ENCODE measurements at regions not wholly inside any gene's neighbourhood (a gene's known extent, or its start where the extent isn't known, plus 50 kb on each side); places are given as distances from the start of the nearest gene placed in this dataset.

DNA sequence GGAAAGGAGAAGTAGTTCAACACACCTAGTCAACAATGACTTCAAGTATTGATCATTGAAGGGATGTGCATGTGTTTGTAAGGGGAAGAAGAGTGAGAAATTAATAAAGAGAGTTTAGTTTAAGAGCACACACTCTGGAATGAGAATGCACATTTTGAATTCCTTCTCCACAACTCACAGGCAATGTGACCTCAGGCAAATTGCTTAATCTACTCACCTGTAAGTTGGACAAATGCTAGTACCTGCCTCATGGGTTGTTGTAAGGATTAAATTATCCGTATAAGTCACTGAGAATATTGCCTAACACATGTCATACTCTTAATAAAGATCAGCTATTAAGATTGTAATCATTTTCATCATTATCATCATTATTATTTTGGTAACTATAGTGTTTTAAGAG lies 204.0 kb upstream of the NFIA start:
- Histone ChIP-seq H3K36me3 (replicated peaks in 1 of 2; ENCODE audit: control insufficient read depth in 1 of 2, insufficient read depth in 2 of 2, low read length in 2 of 2) (no peaks in the 10 kb centered on the region), H3K4me3 (replicated peaks in 1 of 3; ENCODE audit: low read depth in 2 of 3, low read length in 3 of 3) (no peak overlapping the region)

DNA sequence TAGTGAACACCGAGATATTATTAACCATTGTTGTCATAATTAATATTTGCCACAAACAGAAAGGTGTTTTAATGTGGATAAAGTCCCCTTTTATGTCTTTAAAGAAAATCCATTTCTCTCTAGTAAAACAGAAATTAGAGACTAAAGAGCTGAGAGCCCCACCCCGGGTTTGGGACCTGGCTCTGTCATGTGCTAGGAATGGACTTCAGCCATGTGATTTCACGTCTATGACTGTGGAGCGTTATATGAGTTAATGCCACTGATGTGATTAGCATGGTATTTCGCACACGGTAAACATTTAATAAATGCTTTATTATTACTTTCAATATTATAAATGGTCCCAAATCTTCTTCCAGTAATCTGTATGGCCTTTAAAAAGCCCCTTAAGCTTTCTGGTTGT lies 205.0 kb upstream of the NFIA start:
- H3K4me1 ChIP-seq (ENCODE audit: control insufficient read depth in 1 of 2, insufficient read depth in 2 of 2, low read length in 2 of 2): no peaks in the 10 kb centered on the region
- H3K27me3 ChIP-seq (ENCODE audit: control insufficient read depth in 2 of 2, insufficient read depth in 2 of 2, low read length in 2 of 2): no peaks in the 10 kb centered on the region
- H4K20me1 ChIP-seq (ENCODE audit: insufficient read depth, low read length): no peaks in the 10 kb centered on the region
- Mint-ChIP-seq H3K27me3 (ENCODE audit: low read depth in 3 of 3) (peaks cover 0 to 2% (median 0%) of the 10 kb centered on the region in 3 donors), H3K4me1 (peaks cover 4% of the 10 kb centered on the region), H3K4me3 (no peak overlapping the region), H3K27ac (no peak overlapping the region), H3K36me3 (no peaks in the 10 kb centered on the region), H3K9me3 (peaks cover 0 to 3% (median 0%) of the 10 kb centered on the region in 7 donors)
- intact Hi-C loops (cut with micrococcal nuclease): no loop called here
- DNase-seq: no peak
- no peak overlapping the region for H3K4me3 ChIP-seq (replicated peaks in 1 of 3; ENCODE audit: low read depth in 2 of 3, low read length in 3 of 3)
- H3K9me3 ChIP-seq (replicated peaks in 1 of 2; ENCODE audit: control insufficient read depth in 1 of 2, insufficient read depth in 1 of 2, low read length in 2 of 2): no peaks in the 10 kb centered on the region
- no CpG with 5 or more reads among the region's 6 CpGs for WGBS (ENCODE audit: insufficient coverage)
- no peak overlapping the region for H3K9ac ChIP-seq (ENCODE audit: insufficient read depth, low read length, poor library complexity, severe bottlenecking)
- no peak overlapping the region for H3K27ac ChIP-seq (ENCODE audit: low read depth in 1 of 2, low read length in 2 of 2)
- TF ChIP-seq, protein P1, sequence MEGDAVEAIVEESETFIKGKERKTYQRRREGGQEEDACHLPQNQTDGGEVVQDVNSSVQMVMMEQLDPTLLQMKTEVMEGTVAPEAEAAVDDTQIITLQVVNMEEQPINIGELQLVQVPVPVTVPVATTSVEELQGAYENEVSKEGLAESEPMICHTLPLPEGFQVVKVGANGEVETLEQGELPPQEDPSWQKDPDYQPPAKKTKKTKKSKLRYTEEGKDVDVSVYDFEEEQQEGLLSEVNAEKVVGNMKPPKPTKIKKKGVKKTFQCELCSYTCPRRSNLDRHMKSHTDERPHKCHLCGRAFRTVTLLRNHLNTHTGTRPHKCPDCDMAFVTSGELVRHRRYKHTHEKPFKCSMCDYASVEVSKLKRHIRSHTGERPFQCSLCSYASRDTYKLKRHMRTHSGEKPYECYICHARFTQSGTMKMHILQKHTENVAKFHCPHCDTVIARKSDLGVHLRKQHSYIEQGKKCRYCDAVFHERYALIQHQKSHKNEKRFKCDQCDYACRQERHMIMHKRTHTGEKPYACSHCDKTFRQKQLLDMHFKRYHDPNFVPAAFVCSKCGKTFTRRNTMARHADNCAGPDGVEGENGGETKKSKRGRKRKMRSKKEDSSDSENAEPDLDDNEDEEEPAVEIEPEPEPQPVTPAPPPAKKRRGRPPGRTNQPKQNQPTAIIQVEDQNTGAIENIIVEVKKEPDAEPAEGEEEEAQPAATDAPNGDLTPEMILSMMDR (IDR thresholded peaks at IDR 0.05): no peak
- no peak overlapping the region for H3K4me2 ChIP-seq (replicated peaks; ENCODE audit: extremely low read depth, low read length, poor library complexity, severe bottlenecking)
- H3K36me3 ChIP-seq (replicated peaks in 1 of 2; ENCODE audit: control insufficient read depth in 1 of 2, insufficient read depth in 2 of 2, low read length in 2 of 2): no peaks in the 10 kb centered on the region
- no peak overlapping the region for H2AFZ ChIP-seq (ENCODE audit: insufficient read depth, low read depth, low read length, poor library complexity, severe bottlenecking)
- no peaks in the 10 kb centered on the region for H3K79me2 ChIP-seq (ENCODE audit: insufficient read depth, low read length)

More for the DNA sequence above, 204.0 kb upstream of the NFIA start:
- no peak overlapping the region for H3K4me2 ChIP-seq (replicated peaks; ENCODE audit: extremely low read depth, low read length, poor library complexity, severe bottlenecking)
- Mint-ChIP-seq H3K9me3 (peaks cover 0 to 2% (median 0%) of the 10 kb centered on the region in 7 donors), H3K27me3 (ENCODE audit: low read depth in 3 of 3) (peaks cover 0 to 2% (median 0%) of the 10 kb centered on the region in 3 donors), H3K36me3 (no peaks in the 10 kb centered on the region), H3K4me3 (no peak overlapping the region), H3K27ac (no peak overlapping the region), H3K4me1 (peaks cover 4% of the 10 kb centered on the region)
- TF ChIP-seq, protein P1 (IDR thresholded peaks at IDR 0.05): no peak
- H4K20me1 ChIP-seq (ENCODE audit: insufficient read depth, low read length): no peaks in the 10 kb centered on the region
- H3K9me3 ChIP-seq (replicated peaks in 1 of 2; ENCODE audit: control insufficient read depth in 1 of 2, insufficient read depth in 1 of 2, low read length in 2 of 2): no peaks in the 10 kb centered on the region
- intact Hi-C loops (cut with micrococcal nuclease): no loop called here
- no peak overlapping the region for H2AFZ ChIP-seq (ENCODE audit: insufficient read depth, low read depth, low read length, poor library complexity, severe bottlenecking)
- no peaks in the 10 kb centered on the region for H3K79me2 ChIP-seq (ENCODE audit: insufficient read depth, low read length)
- no peak overlapping the region for H3K27ac ChIP-seq (ENCODE audit: low read depth in 1 of 2, low read length in 2 of 2)
- no peaks in the 10 kb centered on the region for H3K27me3 ChIP-seq (ENCODE audit: control insufficient read depth in 2 of 2, insufficient read depth in 2 of 2, low read length in 2 of 2)
- H3K9ac ChIP-seq (ENCODE audit: insufficient read depth, low read length, poor library complexity, severe bottlenecking): no peak overlapping the region
- DNase-seq: no peak
- no peaks in the 10 kb centered on the region for H3K4me1 ChIP-seq (ENCODE audit: control insufficient read depth in 1 of 2, insufficient read depth in 2 of 2, low read length in 2 of 2)
- no CpG with 5 or more reads among the region's 1 CpG for WGBS (ENCODE audit: insufficient coverage)
